SK-N-MC (cell line): ENCODE measurements at regions not wholly inside any gene's neighbourhood (a gene's known extent, or its start where the extent isn't known, plus 50 kb on each side); places are given as distances from the start of the nearest gene placed in this dataset.

Experiments used
- EZH2 ChIP-seq: fragments of 200-600 bp; sonication (generic); IDR thresholded peaks from one replicate; pipeline ENCODE4 v1.6.1; 2017; ENCODE audit warnings: antibody characterized with exemption
- FOXP2 ChIP-seq: optimal IDR thresholded peaks from 2 replicates; pipeline ENCODE3; 2011; ENCODE audit warnings: mild to moderate bottlenecking, moderate library complexity; ENCODE audit not compliant: insufficient read depth; ENCODE audit errors: extremely low read length, control extremely low read depth
- POLR2AphosphoS5 ChIP-seq: IDR thresholded peaks from 2 replicates; pipeline ENCODE4 v1.6.1; 2012; ENCODE audit warnings: mild to moderate bottlenecking, low read depth, low read length, borderline replicate concordance

DNA sequence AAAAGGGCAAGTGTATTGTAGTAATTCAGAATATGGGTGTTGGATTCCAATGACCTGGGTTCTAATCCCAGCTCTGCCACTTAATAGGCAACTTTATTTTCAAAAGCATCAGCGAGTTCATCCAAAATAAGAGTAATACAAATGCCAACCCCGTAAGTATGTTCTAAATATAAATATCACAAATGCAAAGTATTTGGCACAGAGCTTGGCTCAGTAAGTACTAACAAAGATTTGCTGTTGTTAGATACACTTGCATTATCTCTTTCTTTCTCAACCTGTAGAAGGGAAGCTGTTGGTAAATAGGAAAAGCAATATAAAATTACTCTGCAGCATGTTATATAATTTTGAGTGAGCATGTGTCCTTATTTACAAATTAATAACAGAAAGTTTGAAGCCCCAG is 1302.6 kb upstream of the FAM98A start:
- no peak for TF ChIP-seq EZH2
- no peak for TF ChIP-seq POLR2AphosphoS5
- TF ChIP-seq FOXP2 = no peak
